Gastrocnemius medialis (tissue), 4 donors: ENCODE measurements at regions not wholly inside any gene's neighbourhood (a gene's known extent, or its start where the extent isn't known, plus 50 kb on each side); places are given as distances from the start of the nearest gene placed in this dataset.

ENCODE experiments used
- ATAC-seq, 2 donors: fragments of 150-250 bp; one replicate each; pipeline ENCODE4 v1.9.1; 2016
- DNase-seq, 2 donors: peaks; one replicate each; pipeline ENCODE4 v3.0.0-alpha.2; 2019
- H3K27ac ChIP-seq, 4 donors: fragments of 200-600 bp; sonication (generic); 1 replicate in 1 of 4; 2 replicates in 3 of 4; pipeline ENCODE4 v1.5.1; 2016 to 2018; ENCODE audit warnings: mild to moderate bottlenecking in 2 of 4, moderate library complexity in 1 of 4
- H3K27me3 ChIP-seq, 3 donors: fragments of 200-600 bp; sonication (generic) in 2 of 3; 1 replicate in 1 of 3; 2 replicates in 2 of 3; pipeline versions ENCODE4 v1.5.1 to v1.6.0; 2016 to 2019; ENCODE audit warnings: mild to moderate bottlenecking in 1 of 3, moderate library complexity in 1 of 3
- H3K36me3 ChIP-seq, 2 donors: fragments of 200-600 bp; sonication (generic) in 1 of 2; one replicate each; pipeline ENCODE4 v1.5.1; 2017 to 2018
- H3K4me1 ChIP-seq, 2 donors: fragments of 200-600 bp; sonication (generic) in 1 of 2; one replicate each; pipeline ENCODE4 v1.5.1; 2016 to 2017; ENCODE audit warnings: mild to moderate bottlenecking in 2 of 2
- H3K4me3 ChIP-seq, 4 donors: fragments of 200-600 bp; sonication (generic) in 3 of 4; 1 replicate in 1 of 4; 2 replicates in 3 of 4; pipeline ENCODE4 v1.5.1; 2016 to 2019; ENCODE audit warnings: mild to moderate bottlenecking in 2 of 4
- H3K9me3 ChIP-seq, 3 donors: fragments of 200-600 bp; sonication (generic) in 2 of 3; 1 replicate in 1 of 3; 2 replicates in 2 of 3; pipeline ENCODE4 v1.5.1; 2016 to 2019
- POLR2A ChIP-seq, 2 donors: fragments of 450-650 bp; IDR thresholded peaks; one replicate each; pipeline ENCODE4 v1.6.1; 2017; ENCODE audit warnings: antibody characterized with exemption in 2 of 2, mild to moderate bottlenecking in 2 of 2, moderate library complexity in 2 of 2
- in situ Hi-C, 4 donors: fragments of 200-750 bp; cut with MboI; loops; one replicate each; pipeline versions ENCODE4 v1.15.0 to v1.8.0; 2017; ENCODE audit warnings: low sequenced_read_pairs in 4 of 4
- intact Hi-C: fragments of 100-400 bp; cut with DNase I; formaldehyde crosslinking; loops from one replicate; pipeline ENCODE4 v1.15.1; 2023; ENCODE audit warnings: low total_unique reads
- TF ChIP-seq, protein P1 (sequence below), 5 experiments: fragments of 450-650 bp in 3 of 5; fragments of 200-600 bp in 2 of 5; sonication (generic) in 2 of 5; IDR thresholded peaks in 4 of 5; conservative IDR thresholded peaks in 1 of 5; 1 replicate in 4 of 5; 2 replicates in 1 of 5; pipeline ENCODE4 v1.5.1; 2016 to 2019; ENCODE audit warnings: antibody characterized with exemption in 5 of 5, mild to moderate bottlenecking in 3 of 5, moderate library complexity in 3 of 5

DNA sequence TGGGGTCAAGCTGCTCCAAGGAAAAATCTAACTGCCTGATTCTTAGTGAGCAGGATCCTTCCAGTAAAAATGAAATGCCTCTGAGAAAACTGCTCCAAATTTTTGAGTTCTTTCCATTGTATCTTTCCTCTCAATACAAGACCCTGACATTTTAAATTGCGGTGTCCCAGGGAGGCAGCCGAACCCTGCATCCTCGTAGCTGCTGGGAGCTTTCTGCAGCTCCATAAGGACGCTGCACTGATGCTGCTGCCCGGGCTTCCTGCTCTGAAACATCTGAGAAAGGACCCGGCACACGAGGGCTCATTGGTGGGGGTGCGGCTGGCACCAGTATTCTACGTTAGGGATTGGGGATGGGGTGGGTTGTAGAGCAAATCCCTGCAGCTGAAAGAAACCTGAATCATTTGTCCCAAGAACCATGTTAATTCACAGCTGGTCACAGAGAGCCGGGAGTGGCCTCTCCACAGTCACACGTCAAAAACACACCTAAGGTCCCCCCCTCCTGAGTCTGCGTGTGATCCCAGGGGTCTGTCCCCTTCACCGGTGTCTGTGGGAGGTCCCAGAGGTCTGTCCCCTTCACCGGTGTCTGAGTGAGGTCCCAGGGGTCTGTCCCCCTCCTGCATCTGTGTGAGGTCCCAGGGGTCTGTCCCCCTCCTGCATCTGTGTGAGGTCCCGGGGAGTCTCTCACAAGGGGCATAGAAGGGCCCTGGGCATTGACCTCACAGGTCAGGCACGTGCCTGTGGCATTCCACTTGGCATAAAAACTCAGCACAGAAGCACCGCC, 63.4 kb upstream of the ZNF354B start:
- Histone ChIP-seq H3K27me3 (no peaks in the 10 kb centered on the region), H3K4me3 (no peak overlapping the region), H3K9me3 (no peaks in the 10 kb centered on the region), H3K27ac (no peak overlapping the region), H3K36me3 (no peaks in the 10 kb centered on the region), H3K4me1 (no peaks in the 10 kb centered on the region)
- in situ Hi-C loops: no loop called here
- DNase-seq (no peak), ATAC-seq (no peak)
- no peak for TF ChIP-seq POLR2A (IDR thresholded peaks at IDR 0.05)
- TF ChIP-seq, protein P1, sequence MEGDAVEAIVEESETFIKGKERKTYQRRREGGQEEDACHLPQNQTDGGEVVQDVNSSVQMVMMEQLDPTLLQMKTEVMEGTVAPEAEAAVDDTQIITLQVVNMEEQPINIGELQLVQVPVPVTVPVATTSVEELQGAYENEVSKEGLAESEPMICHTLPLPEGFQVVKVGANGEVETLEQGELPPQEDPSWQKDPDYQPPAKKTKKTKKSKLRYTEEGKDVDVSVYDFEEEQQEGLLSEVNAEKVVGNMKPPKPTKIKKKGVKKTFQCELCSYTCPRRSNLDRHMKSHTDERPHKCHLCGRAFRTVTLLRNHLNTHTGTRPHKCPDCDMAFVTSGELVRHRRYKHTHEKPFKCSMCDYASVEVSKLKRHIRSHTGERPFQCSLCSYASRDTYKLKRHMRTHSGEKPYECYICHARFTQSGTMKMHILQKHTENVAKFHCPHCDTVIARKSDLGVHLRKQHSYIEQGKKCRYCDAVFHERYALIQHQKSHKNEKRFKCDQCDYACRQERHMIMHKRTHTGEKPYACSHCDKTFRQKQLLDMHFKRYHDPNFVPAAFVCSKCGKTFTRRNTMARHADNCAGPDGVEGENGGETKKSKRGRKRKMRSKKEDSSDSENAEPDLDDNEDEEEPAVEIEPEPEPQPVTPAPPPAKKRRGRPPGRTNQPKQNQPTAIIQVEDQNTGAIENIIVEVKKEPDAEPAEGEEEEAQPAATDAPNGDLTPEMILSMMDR (IDR thresholded peaks at IDR 0.05 in 4 of 5, conservative IDR thresholded peaks at IDR 0.05 in 1 of 5): no peak
- intact Hi-C loops: no loop called here

DNA sequence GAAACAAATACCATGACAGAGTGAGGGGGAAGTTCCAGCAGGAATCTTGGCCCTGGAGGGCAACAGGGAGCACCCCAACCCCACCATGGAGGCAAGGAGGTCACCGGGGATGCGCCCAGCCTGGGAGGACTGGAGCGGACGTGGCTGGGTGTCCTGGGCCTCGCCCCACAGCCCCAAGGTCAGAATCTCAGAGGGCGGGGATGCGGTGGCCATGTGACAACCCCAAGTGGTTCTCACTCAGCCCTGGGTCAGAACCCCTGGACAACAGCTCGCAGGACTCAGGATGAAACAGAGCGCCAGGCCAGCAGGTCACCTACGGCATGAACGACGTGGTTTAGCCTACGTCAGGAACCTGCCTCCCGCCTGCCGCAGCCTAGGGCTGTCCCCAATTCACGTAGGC, 64.0 kb upstream of the ZNF354A start:
- TF ChIP-seq, protein P1 (IDR thresholded peaks at IDR 0.05 in 4 of 5, conservative IDR thresholded peaks at IDR 0.05 in 1 of 5): no peak
- no peak for TF ChIP-seq POLR2A (IDR thresholded peaks at IDR 0.05)
- H3K9me3 ChIP-seq: no peaks in the 10 kb centered on the region
- DNase-seq (no peak), ATAC-seq (no peak)
- intact Hi-C loops (no loop called here), in situ Hi-C loops (no loop called here)
- no peaks in the 10 kb centered on the region for H3K27me3 ChIP-seq
- no peaks in the 10 kb centered on the region for H3K36me3 ChIP-seq
- H3K4me3 ChIP-seq: no peak overlapping the region
- H3K27ac ChIP-seq: no peak overlapping the region
- H3K4me1 ChIP-seq: no peaks in the 10 kb centered on the region

DNA sequence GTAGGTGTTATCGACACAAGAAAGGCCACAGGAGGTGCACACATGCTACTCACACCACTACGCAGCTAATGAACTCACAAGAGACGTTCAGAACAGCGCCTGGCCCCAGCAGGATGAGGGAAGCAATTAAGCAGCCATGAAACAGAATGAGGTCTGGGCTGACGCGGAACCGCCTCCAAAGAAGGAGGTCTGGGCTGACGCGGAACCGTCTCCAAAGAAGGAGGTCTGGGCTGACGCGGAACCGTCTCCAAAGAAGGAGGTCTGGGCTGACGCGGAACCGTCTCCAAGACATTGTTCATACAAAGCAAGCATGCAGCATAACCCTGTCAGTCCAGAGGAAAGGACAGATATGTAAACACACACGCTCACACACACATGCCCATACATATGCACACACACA, 63.2 kb upstream of the ZNF354A start:
- Histone ChIP-seq H3K27ac (no peak overlapping the region), H3K4me1 (no peaks in the 10 kb centered on the region), H3K9me3 (no peaks in the 10 kb centered on the region), H3K4me3 (no peak overlapping the region), H3K27me3 (no peaks in the 10 kb centered on the region), H3K36me3 (no peaks in the 10 kb centered on the region)
- intact Hi-C loops (no loop called here), in situ Hi-C loops (no loop called here)
- TF ChIP-seq, protein P1 (IDR thresholded peaks at IDR 0.05 in 4 of 5, conservative IDR thresholded peaks at IDR 0.05 in 1 of 5): no peak
- no peak for TF ChIP-seq POLR2A (IDR thresholded peaks at IDR 0.05)
- ATAC-seq: no peak
- no peak for DNase-seq

DNA sequence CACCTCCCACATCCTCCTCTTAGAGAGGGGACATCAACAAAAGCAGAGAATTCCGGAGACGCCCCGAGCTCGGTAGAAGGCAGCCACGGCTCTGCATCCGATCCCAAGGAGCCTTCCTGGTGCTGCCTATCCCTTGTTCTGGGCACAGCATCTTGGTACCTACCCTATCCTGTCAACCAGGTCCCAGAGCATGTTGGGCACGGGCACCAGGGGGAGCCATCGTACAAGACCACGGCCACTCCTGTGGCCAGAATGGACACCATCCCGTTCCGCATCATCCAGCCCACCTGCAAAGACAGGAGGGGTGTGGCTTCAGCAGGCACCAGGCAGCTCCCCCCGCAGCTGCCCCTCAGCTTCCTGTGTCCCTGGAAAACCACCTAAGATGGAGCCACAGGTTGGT, 62.7 kb upstream of the ZNF354A start:
- H3K36me3 ChIP-seq: no peaks in the 10 kb centered on the region
- no peaks in the 10 kb centered on the region for H3K4me1 ChIP-seq
- ATAC-seq (no peak), DNase-seq (no peak)
- no peak overlapping the region for H3K4me3 ChIP-seq
- no peaks in the 10 kb centered on the region for H3K27me3 ChIP-seq
- TF ChIP-seq POLR2A (IDR thresholded peaks at IDR 0.05): no peak
- TF ChIP-seq, protein P1 (IDR thresholded peaks at IDR 0.05 in 4 of 5, conservative IDR thresholded peaks at IDR 0.05 in 1 of 5): peak in 1 of 5 experiments; percentile 15
- intact Hi-C loops (no loop called here), in situ Hi-C loops (no loop called here)
- no peak overlapping the region for H3K27ac ChIP-seq
- H3K9me3 ChIP-seq: no peaks in the 10 kb centered on the region

DNA sequence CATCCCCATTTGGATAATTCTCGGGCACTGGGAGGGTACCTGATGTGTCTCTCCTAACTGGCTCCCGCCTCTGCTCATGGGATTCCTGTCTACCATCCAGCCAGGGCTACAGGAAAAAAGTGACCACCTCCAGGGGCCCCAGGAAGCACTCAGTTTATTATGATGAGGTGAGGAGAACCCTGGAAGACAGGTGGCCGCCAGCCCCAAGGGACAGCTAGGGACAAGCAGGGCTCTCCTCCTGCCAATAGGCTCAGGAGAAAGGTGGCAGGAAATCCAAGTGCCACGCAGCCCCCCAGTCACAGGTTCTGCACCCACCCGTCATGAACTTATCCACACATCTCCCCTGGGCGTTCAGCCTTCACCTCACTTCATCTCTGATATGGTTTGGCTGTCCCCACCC, 61.5 kb upstream of the ZNF354A start:
- no peaks in the 10 kb centered on the region for H3K36me3 ChIP-seq
- no peak overlapping the region for H3K27ac ChIP-seq
- H3K4me1 ChIP-seq: no peaks in the 10 kb centered on the region
- H3K4me3 ChIP-seq: no peak overlapping the region
- TF ChIP-seq POLR2A (IDR thresholded peaks at IDR 0.05): no peak
- TF ChIP-seq, protein P1 (IDR thresholded peaks at IDR 0.05 in 4 of 5, conservative IDR thresholded peaks at IDR 0.05 in 1 of 5): no peak
- no peak for ATAC-seq
- intact Hi-C loops (no loop called here), in situ Hi-C loops (no loop called here)
- DNase-seq: no peak
- no peaks in the 10 kb centered on the region for H3K9me3 ChIP-seq
- no peaks in the 10 kb centered on the region for H3K27me3 ChIP-seq
